Sigmoid colon (tissue), 6 donors: ENCODE measurements at regions not wholly inside any gene's neighbourhood (a gene's known extent, or its start where the extent isn't known, plus 50 kb on each side); places are given as distances from the start of the nearest gene placed in this dataset.

Experiments used
- DNase-seq: peaks from one replicate; pipeline ENCODE4 v3.0.0-alpha.2; 2019
- H3K27ac ChIP-seq, 4 donors: fragments of 200-600 bp; sonication (generic); one replicate each; pipeline ENCODE4 v1.5.1; 2016 to 2019; ENCODE audit warnings: mild to moderate bottlenecking in 1 of 4
- H3K27me3 ChIP-seq, 3 donors: fragments of 200-600 bp; sonication (generic); one replicate each; pipeline ENCODE4 v1.5.1; 2019; ENCODE audit warnings: mild to moderate bottlenecking in 1 of 3
- H3K36me3 ChIP-seq, 4 donors: fragments of 200-600 bp; sonication (generic); one replicate each; pipeline ENCODE4 v1.5.1; 2016 to 2019
- H3K4me1 ChIP-seq, 4 donors: fragments of 200-600 bp; sonication (generic); one replicate each; pipeline ENCODE4 v1.5.1; 2017 to 2019
- H3K4me3 ChIP-seq, 4 donors: fragments of 200-600 bp; sonication (generic); one replicate each; pipeline ENCODE4 v1.5.1; 2017 to 2019; ENCODE audit warnings: mild to moderate bottlenecking in 2 of 4, moderate library complexity in 1 of 4
- H3K9me3 ChIP-seq, 4 donors: fragments of 200-600 bp in 3 of 4; sonication (generic) in 3 of 4; one replicate each; pipeline versions ENCODE4 v1.5.1 to v1.6.1; 2013 to 2019
- CTCF ChIP-seq, 4 experiments: fragments of 450-650 bp in 3 of 4; fragments of 200-600 bp in 1 of 4; IDR thresholded peaks; one replicate each; pipeline ENCODE4 v1.5.1; 2016 to 2019; ENCODE audit warnings: antibody characterized with exemption in 4 of 4, mild to moderate bottlenecking in 3 of 4, moderate library complexity in 2 of 4
- EP300 ChIP-seq, 4 donors: sonication (generic); formaldehyde crosslinking; IDR thresholded peaks; one replicate each; pipeline ENCODE4 v1.6.1; 2017; ENCODE audit warnings: antibody characterized with exemption in 4 of 4
- POLR2A ChIP-seq, 2 donors: fragments of 450-650 bp; IDR thresholded peaks; one replicate each; pipeline ENCODE4 v1.6.1; 2016; ENCODE audit warnings: antibody characterized with exemption in 2 of 2, mild to moderate bottlenecking in 2 of 2, moderate library complexity in 2 of 2
- POLR2AphosphoS5 ChIP-seq, 4 donors: sonication (generic); formaldehyde crosslinking; IDR thresholded peaks; one replicate each; pipeline ENCODE4 v1.6.1; 2017; ENCODE audit warnings: antibody characterized with exemption in 4 of 4
- WGBS, 2 donors: extraction: QIAGEN DNeasy Blood & Tissue Kit; methylation state at CpG; one replicate each; pipeline ENCODE4 v1.1.7; 2013; 5-methylcytosine and 5-hydroxymethylcytosine counted together
- intact Hi-C: fragments of 100-400 bp; cut with DNase I; formaldehyde crosslinking; loops from one replicate; pipeline ENCODE4 v1.15.1; 2023
- donor health status: healthy with polysubstance abuse.
- donor health status: healthy.

- Histone ChIP-seq H3K4me3 (no peak overlapping the region), H3K36me3 (no peaks in the 10 kb centered on the region), H3K4me1 (no peaks in the 10 kb centered on the region), H3K9me3 (no peaks in the 10 kb centered on the region), H3K27me3 (no peaks in the 10 kb centered on the region), H3K27ac (no peak overlapping the region)
- intact Hi-C loops = no loop called here
- no peak for DNase-seq
- TF ChIP-seq EP300 (IDR thresholded peaks at IDR 0.05) (no peak), POLR2A (IDR thresholded peaks at IDR 0.05) (no peak), POLR2AphosphoS5 (IDR thresholded peaks at IDR 0.05) (no peak), CTCF (IDR thresholded peaks at IDR 0.05) (no peak)
Observed at GRCh38 chr5:165626161-165626560, 2120.7 kb downstream of the MAT2B start.

GRCh38 chr5:165627548-165628170, 2122.2 kb downstream of the MAT2B start:
- Histone ChIP-seq H3K36me3 (no peaks in the 10 kb centered on the region), H3K4me1 (no peaks in the 10 kb centered on the region), H3K9me3 (no peaks in the 10 kb centered on the region), H3K4me3 (no peak overlapping the region), H3K27ac (no peak overlapping the region), H3K27me3 (no peaks in the 10 kb centered on the region)
- 52 to 72% methylated on average over 8 of the region's 8 CpGs for WGBS, 2 donors
- intact Hi-C loops = no loop called here
- DNase-seq = no peak
- TF ChIP-seq EP300 (IDR thresholded peaks at IDR 0.05) = no peak
- no peak for TF ChIP-seq POLR2A (IDR thresholded peaks at IDR 0.05)
- no peak for TF ChIP-seq CTCF (IDR thresholded peaks at IDR 0.05)
- TF ChIP-seq POLR2AphosphoS5 (IDR thresholded peaks at IDR 0.05) = no peak

GRCh38 chr5:165630261-165630778, 2124.9 kb downstream of the MAT2B start:
- intact Hi-C loops = loop anchor here (10.0 kb wide), 1 partner anchor 1614 kb away; no protein-coding TSS in a partner anchor
- H3K27ac ChIP-seq = no peak overlapping the region
- H3K4me3 ChIP-seq = no peak overlapping the region
- H3K4me1 ChIP-seq = no peaks in the 10 kb centered on the region
- 13 to 26% methylated on average over 9 of the region's 9 CpGs for WGBS, 2 donors
- no peaks in the 10 kb centered on the region for H3K27me3 ChIP-seq
- TF ChIP-seq CTCF (IDR thresholded peaks at IDR 0.05) (peak; percentile 23 to 72 (median 50)), POLR2A (IDR thresholded peaks at IDR 0.05) (no peak)
- no peaks in the 10 kb centered on the region for H3K36me3 ChIP-seq
- peak; percentile 64 for DNase-seq
- no peaks in the 10 kb centered on the region for H3K9me3 ChIP-seq

GRCh38 chr5:165631235-165631634, 2125.8 kb downstream of the MAT2B start:
- DNase-seq = no peak
- 46 to 81% methylated on average over 1 of the region's 1 CpG for WGBS, 2 donors

More at GRCh38 chr5:165631235-165631634, 2125.8 kb downstream of the MAT2B start:
- Histone ChIP-seq H3K9me3 (no peaks in the 10 kb centered on the region), H3K4me1 (no peaks in the 10 kb centered on the region), H3K4me3 (no peak overlapping the region), H3K27me3 (no peaks in the 10 kb centered on the region), H3K36me3 (no peaks in the 10 kb centered on the region), H3K27ac (no peak overlapping the region)
- intact Hi-C loops = loop anchor here (10.0 kb wide), 1 partner anchor 1614 kb away; no protein-coding TSS in a partner anchor
- TF ChIP-seq EP300 (IDR thresholded peaks at IDR 0.05) = no peak
- TF ChIP-seq POLR2A (IDR thresholded peaks at IDR 0.05) = no peak
- TF ChIP-seq POLR2AphosphoS5 (IDR thresholded peaks at IDR 0.05) = no peak
- TF ChIP-seq CTCF (IDR thresholded peaks at IDR 0.05) = no peak
